ENCODE measurements at regions not wholly inside any gene's neighbourhood (a gene's known extent, or its start where the extent isn't known, plus 50 kb on each side); places are given as distances from the start of the nearest gene placed in this dataset.

DNA sequence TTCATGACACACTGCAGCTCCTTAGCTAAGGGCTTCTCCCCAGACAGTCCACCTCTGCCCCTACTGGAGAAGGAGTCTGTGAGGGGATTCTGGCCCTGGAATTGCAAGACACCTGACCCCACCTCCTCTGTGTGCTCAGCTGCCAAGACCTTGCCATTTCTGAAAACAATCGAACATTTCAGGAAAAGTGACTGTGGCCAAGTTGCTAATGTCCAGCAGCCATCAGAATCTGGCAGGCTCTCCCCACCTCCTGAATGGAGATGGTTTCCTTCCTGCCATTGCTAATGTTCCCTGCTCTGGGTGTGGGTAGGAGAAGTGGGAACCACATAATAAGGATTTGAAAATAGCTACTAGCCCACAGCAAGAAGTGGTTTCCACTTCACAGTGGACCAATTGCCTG is 127.2 kb upstream of the ALX4 start:
- Histone ChIP-seq H3K9ac (ENCODE audit: insufficient read depth, low read depth, low read length) (no peak overlapping the region), H3K27me3 (ENCODE audit: control insufficient read depth in 1 of 2, insufficient read depth in 2 of 2, low read length in 2 of 2) (peaks cover 2 to 3% of the 10 kb centered on the region in 2 experiments; a peak in 1 of 5 replicates), H4K20me1 (ENCODE audit: insufficient read depth, low read length) (no peaks in the 10 kb centered on the region), H3K9me3 (ENCODE audit: low read length) (no peaks in the 10 kb centered on the region), H3K4me3 (replicated peaks in 1 of 3; ENCODE audit: insufficient read depth in 1 of 3, low read depth in 2 of 3, low read length in 3 of 3) (no peak overlapping the region), H3K27ac (ENCODE audit: extremely low read length, insufficient read depth, low read length) (no peak overlapping the region), H3K4me2 (ENCODE audit: low read depth, low read length) (no peak overlapping the region), H3K36me3 (replicated peaks in 1 of 2; ENCODE audit: control insufficient read depth in 1 of 2, insufficient read depth in 2 of 2, low read length in 2 of 2) (no peaks in the 10 kb centered on the region), H3K79me2 (ENCODE audit: insufficient read depth, low read length) (no peaks in the 10 kb centered on the region), H3K4me1 (ENCODE audit: insufficient read depth, low read length) (no peaks in the 10 kb centered on the region), H2AFZ (ENCODE audit: low read length) (no peak overlapping the region)
- DNase-seq (ENCODE audit: low spot score), result no peak
- in situ Hi-C loops (cut with HindIII; ENCODE audit: extremely low pct_ligation_motif_present, low pct_unique_long_range_greater_than_20kb), result no loop called here
- no CpG with 5 or more reads among the region's 1 CpG for WGBS (ENCODE audit: low lambda C conversion rate)
- CTCF ChIA-PET (ENCODE audit: low intra/inter-chr PET ratio, low total read pairs), result no interaction called here
- TF ChIP-seq, protein P1, sequence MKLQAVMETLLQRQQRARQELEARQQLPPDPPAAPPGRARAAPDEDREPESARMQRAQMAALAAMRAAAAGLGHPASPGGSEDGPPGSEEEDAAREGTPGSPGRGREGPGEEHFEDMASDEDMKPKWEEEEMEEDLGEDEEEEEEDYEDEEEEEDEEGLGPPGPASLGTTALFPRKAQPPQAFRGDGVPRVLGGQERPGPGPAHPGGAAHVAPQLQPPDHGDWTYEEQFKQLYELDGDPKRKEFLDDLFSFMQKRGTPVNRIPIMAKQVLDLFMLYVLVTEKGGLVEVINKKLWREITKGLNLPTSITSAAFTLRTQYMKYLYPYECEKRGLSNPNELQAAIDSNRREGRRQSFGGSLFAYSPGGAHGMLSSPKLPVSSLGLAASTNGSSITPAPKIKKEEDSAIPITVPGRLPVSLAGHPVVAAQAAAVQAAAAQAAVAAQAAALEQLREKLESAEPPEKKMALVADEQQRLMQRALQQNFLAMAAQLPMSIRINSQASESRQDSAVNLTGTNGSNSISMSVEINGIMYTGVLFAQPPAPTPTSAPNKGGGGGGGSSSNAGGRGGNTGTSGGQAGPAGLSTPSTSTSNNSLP (IDR thresholded peaks at IDR 0.05; ENCODE audit: low read depth, low read length), result no peak
- TF ChIP-seq ZNF354B (CRISPR knock-in tag; IDR thresholded peaks at IDR 0.05), result no peak
- no peak for TF ChIP-seq ZNF460 (CRISPR knock-in tag; IDR thresholded peaks at IDR 0.05; ENCODE audit: borderline replicate concordance)
- TF ChIP-seq, protein P2, sequence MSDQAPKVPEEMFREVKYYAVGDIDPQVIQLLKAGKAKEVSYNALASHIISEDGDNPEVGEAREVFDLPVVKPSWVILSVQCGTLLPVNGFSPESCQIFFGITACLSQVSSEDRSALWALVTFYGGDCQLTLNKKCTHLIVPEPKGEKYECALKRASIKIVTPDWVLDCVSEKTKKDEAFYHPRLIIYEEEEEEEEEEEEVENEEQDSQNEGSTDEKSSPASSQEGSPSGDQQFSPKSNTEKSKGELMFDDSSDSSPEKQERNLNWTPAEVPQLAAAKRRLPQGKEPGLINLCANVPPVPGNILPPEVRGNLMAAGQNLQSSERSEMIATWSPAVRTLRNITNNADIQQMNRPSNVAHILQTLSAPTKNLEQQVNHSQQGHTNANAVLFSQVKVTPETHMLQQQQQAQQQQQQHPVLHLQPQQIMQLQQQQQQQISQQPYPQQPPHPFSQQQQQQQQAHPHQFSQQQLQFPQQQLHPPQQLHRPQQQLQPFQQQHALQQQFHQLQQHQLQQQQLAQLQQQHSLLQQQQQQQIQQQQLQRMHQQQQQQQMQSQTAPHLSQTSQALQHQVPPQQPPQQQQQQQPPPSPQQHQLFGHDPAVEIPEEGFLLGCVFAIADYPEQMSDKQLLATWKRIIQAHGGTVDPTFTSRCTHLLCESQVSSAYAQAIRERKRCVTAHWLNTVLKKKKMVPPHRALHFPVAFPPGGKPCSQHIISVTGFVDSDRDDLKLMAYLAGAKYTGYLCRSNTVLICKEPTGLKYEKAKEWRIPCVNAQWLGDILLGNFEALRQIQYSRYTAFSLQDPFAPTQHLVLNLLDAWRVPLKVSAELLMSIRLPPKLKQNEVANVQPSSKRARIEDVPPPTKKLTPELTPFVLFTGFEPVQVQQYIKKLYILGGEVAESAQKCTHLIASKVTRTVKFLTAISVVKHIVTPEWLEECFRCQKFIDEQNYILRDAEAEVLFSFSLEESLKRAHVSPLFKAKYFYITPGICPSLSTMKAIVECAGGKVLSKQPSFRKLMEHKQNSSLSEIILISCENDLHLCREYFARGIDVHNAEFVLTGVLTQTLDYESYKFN (CRISPR knock-in tag; conservative IDR thresholded peaks at IDR 0.05), result no peak
- no peak for TF ChIP-seq FOXC1 (CRISPR knock-in tag; IDR thresholded peaks at IDR 0.05; ENCODE audit: borderline replicate concordance)
- TF ChIP-seq TMF1 (CRISPR knock-in tag; IDR thresholded peaks at IDR 0.05; ENCODE audit: low read depth), result no peak
- TF ChIP-seq, protein P3, sequence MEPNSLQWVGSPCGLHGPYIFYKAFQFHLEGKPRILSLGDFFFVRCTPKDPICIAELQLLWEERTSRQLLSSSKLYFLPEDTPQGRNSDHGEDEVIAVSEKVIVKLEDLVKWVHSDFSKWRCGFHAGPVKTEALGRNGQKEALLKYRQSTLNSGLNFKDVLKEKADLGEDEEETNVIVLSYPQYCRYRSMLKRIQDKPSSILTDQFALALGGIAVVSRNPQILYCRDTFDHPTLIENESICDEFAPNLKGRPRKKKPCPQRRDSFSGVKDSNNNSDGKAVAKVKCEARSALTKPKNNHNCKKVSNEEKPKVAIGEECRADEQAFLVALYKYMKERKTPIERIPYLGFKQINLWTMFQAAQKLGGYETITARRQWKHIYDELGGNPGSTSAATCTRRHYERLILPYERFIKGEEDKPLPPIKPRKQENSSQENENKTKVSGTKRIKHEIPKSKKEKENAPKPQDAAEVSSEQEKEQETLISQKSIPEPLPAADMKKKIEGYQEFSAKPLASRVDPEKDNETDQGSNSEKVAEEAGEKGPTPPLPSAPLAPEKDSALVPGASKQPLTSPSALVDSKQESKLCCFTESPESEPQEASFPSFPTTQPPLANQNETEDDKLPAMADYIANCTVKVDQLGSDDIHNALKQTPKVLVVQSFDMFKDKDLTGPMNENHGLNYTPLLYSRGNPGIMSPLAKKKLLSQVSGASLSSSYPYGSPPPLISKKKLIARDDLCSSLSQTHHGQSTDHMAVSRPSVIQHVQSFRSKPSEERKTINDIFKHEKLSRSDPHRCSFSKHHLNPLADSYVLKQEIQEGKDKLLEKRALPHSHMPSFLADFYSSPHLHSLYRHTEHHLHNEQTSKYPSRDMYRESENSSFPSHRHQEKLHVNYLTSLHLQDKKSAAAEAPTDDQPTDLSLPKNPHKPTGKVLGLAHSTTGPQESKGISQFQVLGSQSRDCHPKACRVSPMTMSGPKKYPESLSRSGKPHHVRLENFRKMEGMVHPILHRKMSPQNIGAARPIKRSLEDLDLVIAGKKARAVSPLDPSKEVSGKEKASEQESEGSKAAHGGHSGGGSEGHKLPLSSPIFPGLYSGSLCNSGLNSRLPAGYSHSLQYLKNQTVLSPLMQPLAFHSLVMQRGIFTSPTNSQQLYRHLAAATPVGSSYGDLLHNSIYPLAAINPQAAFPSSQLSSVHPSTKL (CRISPR knock-in tag; IDR thresholded peaks at IDR 0.05), result no peak
- TF ChIP-seq, protein P4, sequence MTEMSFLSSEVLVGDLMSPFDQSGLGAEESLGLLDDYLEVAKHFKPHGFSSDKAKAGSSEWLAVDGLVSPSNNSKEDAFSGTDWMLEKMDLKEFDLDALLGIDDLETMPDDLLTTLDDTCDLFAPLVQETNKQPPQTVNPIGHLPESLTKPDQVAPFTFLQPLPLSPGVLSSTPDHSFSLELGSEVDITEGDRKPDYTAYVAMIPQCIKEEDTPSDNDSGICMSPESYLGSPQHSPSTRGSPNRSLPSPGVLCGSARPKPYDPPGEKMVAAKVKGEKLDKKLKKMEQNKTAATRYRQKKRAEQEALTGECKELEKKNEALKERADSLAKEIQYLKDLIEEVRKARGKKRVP (CRISPR knock-in tag; IDR thresholded peaks at IDR 0.05), result no peak
- no peak for FAIRE-seq
- BruUV-seq (replicated peaks), result no TSS peak
- intact Hi-C loops (cut with micrococcal nuclease; ENCODE audit: unreplicated experiment), result no loop called here
- no peak for ATAC-seq
- POLR2A ChIA-PET, result no interaction called here
